ENCODE measurements at regions not wholly inside any gene's neighbourhood (a gene's known extent, or its start where the extent isn't known, plus 50 kb on each side); places are given as distances from the start of the nearest gene placed in this dataset.

- no peak for TF ChIP-seq EZH2 (IDR thresholded peaks at IDR 0.05)
- no peak for TF ChIP-seq CTCF (IDR thresholded peaks at IDR 0.05)
These were observed 472.8 kb downstream of the CCDC171 start for GRCh38 chr9:16025627-16026026.
